Ascending aorta (tissue), 2 donors: ENCODE measurements at regions not wholly inside any gene's neighbourhood (a gene's known extent, or its start where the extent isn't known, plus 50 kb on each side); places are given as distances from the start of the nearest gene placed in this dataset.

Experiments
- DNase-seq, 2 donors: peaks; one replicate each; pipeline ENCODE4 v3.0.0-alpha.2; 2019; ENCODE audit warnings: low spot score in 2 of 2
- H3K27ac ChIP-seq, 2 donors: fragments of 200-600 bp; sonication (generic); one replicate each; pipeline ENCODE4 v1.5.1; 2016 to 2017; ENCODE audit warnings: mild to moderate bottlenecking in 1 of 2
- H3K27me3 ChIP-seq: fragments of 200-600 bp; sonication (generic); one replicate; pipeline ENCODE4 v1.5.1; 2017
- H3K36me3 ChIP-seq, 2 donors: fragments of 200-600 bp; sonication (generic); one replicate each; pipeline ENCODE4 v1.5.1; 2016
- H3K4me1 ChIP-seq, 2 donors: fragments of 200-600 bp; sonication (generic); one replicate each; pipeline ENCODE4 v1.5.1; 2016 to 2017; ENCODE audit warnings: mild to moderate bottlenecking in 1 of 2
- H3K4me3 ChIP-seq, 2 donors: fragments of 200-600 bp; sonication (generic); one replicate each; pipeline ENCODE4 v1.5.1; 2016 to 2017; ENCODE audit warnings: mild to moderate bottlenecking in 1 of 2
- H3K9me3 ChIP-seq, 2 donors: fragments of 200-600 bp; sonication (generic); one replicate each; pipeline ENCODE4 v1.5.1; 2016
- intact Hi-C: fragments of 100-400 bp; cut with DNase I; formaldehyde crosslinking; loops from one replicate; pipeline ENCODE4 v1.15.1; 2023
- TF ChIP-seq, protein P1 (sequence below), 3 experiments: fragments of 200-600 bp in 2 of 3; fragments of 450-650 bp in 1 of 3; sonication (generic) in 2 of 3; IDR thresholded peaks; one replicate each; pipeline ENCODE4 v1.5.1; 2016 to 2019; ENCODE audit warnings: antibody characterized with exemption in 3 of 3, mild to moderate bottlenecking in 1 of 3, moderate library complexity in 1 of 3

DNA sequence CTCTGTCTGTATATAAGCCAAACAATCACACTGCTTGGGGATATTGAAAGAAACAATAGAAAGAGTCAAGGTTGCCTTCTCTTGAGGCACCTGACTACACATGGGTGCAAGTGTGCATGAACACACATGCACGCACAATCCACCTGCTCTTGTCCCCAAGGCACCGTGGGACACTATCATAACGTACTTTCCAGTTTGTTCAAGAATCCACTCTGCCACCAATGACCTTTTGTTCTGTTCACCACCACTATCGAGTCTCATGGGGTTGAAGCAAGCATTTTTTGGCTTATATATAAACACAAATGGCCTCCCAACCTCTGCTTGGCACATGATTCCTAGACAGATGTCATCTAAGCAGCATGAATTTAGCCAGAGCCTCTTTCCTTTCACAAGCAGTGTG is 365.4 kb downstream of the EMP1 start:
- Histone ChIP-seq H3K4me1 (no peaks in the 10 kb centered on the region), H3K4me3 (no peak overlapping the region), H3K27me3 (no peaks in the 10 kb centered on the region), H3K36me3 (no peaks in the 10 kb centered on the region), H3K9me3 (no peaks in the 10 kb centered on the region), H3K27ac (no peak overlapping the region)
- DNase-seq: no peak
- intact Hi-C loops: no loop called here
- TF ChIP-seq, protein P1, sequence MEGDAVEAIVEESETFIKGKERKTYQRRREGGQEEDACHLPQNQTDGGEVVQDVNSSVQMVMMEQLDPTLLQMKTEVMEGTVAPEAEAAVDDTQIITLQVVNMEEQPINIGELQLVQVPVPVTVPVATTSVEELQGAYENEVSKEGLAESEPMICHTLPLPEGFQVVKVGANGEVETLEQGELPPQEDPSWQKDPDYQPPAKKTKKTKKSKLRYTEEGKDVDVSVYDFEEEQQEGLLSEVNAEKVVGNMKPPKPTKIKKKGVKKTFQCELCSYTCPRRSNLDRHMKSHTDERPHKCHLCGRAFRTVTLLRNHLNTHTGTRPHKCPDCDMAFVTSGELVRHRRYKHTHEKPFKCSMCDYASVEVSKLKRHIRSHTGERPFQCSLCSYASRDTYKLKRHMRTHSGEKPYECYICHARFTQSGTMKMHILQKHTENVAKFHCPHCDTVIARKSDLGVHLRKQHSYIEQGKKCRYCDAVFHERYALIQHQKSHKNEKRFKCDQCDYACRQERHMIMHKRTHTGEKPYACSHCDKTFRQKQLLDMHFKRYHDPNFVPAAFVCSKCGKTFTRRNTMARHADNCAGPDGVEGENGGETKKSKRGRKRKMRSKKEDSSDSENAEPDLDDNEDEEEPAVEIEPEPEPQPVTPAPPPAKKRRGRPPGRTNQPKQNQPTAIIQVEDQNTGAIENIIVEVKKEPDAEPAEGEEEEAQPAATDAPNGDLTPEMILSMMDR (IDR thresholded peaks at IDR 0.05): no peak

DNA sequence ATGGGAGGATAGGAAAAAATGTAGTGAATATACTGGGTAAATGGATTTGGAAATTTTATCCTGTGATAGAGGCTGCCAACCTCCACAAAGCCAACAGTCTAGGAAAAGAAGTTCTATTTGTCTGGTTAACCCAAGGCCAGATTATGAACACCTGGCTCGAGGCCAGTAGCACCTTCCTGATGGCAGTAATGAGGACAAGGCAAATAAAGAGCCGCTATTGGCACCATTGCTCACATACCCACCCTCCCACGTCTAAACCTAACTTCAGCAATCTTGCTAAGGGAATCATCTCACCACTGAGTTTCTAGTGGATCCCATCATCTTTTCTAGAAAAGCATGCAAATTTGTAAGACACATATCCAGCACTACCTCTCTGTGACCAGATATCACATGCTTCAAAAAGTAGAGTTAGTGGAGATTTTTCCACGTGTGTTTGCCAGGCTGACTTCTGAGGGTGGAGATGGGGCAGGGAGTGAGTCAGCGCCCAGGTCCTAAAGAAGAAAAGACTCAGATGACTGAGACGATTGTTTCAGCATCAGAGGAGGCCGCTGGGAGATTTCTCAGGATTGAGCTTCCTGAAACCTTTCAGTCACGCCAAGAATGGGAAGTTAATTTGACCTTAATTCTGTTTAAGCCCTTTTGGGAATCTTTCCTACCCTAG is 362.9 kb downstream of the EMP1 start:
- no peak for DNase-seq
- TF ChIP-seq, protein P1 (IDR thresholded peaks at IDR 0.05): no peak
- Histone ChIP-seq H3K9me3 (no peaks in the 10 kb centered on the region), H3K36me3 (no peaks in the 10 kb centered on the region), H3K4me1 (no peaks in the 10 kb centered on the region), H3K27me3 (no peaks in the 10 kb centered on the region), H3K4me3 (no peak overlapping the region), H3K27ac (no peak overlapping the region)
- intact Hi-C loops: no loop called here

DNA sequence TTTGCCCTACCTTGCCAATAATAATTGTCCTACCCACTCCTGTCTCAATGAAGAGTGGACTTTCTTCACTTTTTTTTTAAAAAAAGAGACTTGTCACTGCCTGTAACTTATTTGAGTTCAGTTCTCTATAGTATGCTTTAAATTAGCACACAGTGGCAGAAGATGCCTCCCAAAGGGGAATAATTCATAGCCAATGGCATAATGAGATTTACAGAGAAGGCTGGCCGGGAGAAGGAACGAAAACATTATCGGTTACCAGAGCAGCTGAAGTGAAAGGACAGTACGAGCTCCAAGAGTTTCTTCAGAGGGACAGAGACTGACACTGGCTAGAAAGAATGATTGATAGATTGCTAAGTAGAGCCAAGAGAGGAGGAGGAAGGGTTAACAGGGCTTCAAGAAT is 356.3 kb downstream of the EMP1 start:
- no peak overlapping the region for H3K27ac ChIP-seq
- no peaks in the 10 kb centered on the region for H3K36me3 ChIP-seq
- intact Hi-C loops: no loop called here
- no peaks in the 10 kb centered on the region for H3K4me1 ChIP-seq
- no peaks in the 10 kb centered on the region for H3K27me3 ChIP-seq
- TF ChIP-seq, protein P1 (IDR thresholded peaks at IDR 0.05): no peak
- no peaks in the 10 kb centered on the region for H3K9me3 ChIP-seq
- DNase-seq: no peak
- H3K4me3 ChIP-seq: no peak overlapping the region

DNA sequence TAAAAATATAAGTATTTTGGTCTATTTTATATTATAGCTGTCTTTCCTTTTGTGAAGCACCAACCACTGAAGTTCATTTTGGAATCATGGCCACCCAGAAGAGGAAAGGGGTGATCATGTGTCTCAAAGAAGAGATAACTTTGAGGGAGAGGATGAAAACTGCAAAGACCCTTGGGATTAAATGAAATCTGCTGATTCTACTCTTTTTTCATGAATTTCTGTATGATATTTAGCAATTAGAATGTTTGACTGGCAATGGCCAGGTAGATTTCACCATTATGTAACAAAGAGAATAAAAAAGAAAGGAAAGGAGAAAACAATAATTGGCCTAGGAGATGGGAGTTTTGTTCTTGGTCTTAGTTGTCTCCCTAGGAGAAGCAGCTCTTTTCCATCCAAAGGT is 350.8 kb downstream of the EMP1 start:
- Histone ChIP-seq H3K27me3 (no peaks in the 10 kb centered on the region), H3K9me3 (no peaks in the 10 kb centered on the region), H3K36me3 (no peaks in the 10 kb centered on the region), H3K4me1 (no peaks in the 10 kb centered on the region), H3K4me3 (no peak overlapping the region), H3K27ac (no peak overlapping the region)
- TF ChIP-seq, protein P1 (IDR thresholded peaks at IDR 0.05): no peak
- DNase-seq: no peak
- intact Hi-C loops: no loop called here

DNA sequence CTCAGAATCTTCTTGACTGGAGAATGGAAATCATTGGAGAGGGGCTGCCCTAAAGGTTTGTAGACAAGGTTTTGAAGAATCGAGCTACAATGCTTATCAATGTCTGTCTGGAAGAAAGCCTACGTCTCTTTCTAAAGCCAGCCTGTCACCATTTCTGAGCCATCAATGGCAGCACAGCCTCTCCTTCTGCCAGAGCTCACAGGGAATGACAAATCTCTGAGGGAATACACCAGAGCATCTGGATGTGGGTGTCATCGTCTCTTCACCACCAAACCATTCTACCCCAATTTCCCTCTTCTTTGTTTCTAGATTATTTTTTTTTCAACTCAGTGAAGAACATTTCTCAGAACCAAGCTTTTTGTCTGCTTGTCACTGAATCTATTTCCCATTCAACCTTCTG is 349.7 kb downstream of the EMP1 start:
- intact Hi-C loops: no loop called here
- Histone ChIP-seq H3K27ac (no peak overlapping the region), H3K9me3 (no peaks in the 10 kb centered on the region), H3K36me3 (no peaks in the 10 kb centered on the region), H3K27me3 (no peaks in the 10 kb centered on the region), H3K4me3 (no peak overlapping the region), H3K4me1 (no peaks in the 10 kb centered on the region)
- TF ChIP-seq, protein P1 (IDR thresholded peaks at IDR 0.05): no peak
- no peak for DNase-seq

DNA sequence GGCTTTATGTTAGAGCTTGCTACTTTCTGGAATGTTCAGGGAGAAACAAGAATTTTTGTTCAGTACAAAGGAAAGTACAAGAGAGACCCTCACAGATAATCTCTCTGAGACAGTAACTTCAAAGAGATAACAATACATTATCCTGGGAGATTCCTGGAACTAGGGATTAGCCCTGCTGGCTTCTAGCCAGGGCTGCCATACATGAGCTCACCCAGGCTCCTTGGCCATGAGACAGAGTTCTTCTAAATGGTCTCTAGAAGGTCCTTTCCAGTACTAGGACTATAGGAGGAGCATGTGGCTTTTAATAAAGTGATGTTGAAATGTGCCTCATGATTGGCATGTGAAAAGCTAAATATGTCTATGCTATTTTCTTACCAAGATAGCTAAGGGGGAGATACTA is 342.5 kb downstream of the EMP1 start:
- Histone ChIP-seq H3K9me3 (no peaks in the 10 kb centered on the region), H3K4me1 (no peaks in the 10 kb centered on the region), H3K27ac (no peak overlapping the region), H3K36me3 (no peaks in the 10 kb centered on the region), H3K27me3 (no peaks in the 10 kb centered on the region), H3K4me3 (no peak overlapping the region)
- DNase-seq: no peak
- intact Hi-C loops: no loop called here
- TF ChIP-seq, protein P1 (IDR thresholded peaks at IDR 0.05): no peak
